ENCODE measurements at regions not wholly inside any gene's neighbourhood (a gene's known extent, or its start where the extent isn't known, plus 50 kb on each side); places are given as distances from the start of the nearest gene placed in this dataset.
A peak's percentile ranks its signal among the peaks of the same experiment; 100 is the strongest.

DNA sequence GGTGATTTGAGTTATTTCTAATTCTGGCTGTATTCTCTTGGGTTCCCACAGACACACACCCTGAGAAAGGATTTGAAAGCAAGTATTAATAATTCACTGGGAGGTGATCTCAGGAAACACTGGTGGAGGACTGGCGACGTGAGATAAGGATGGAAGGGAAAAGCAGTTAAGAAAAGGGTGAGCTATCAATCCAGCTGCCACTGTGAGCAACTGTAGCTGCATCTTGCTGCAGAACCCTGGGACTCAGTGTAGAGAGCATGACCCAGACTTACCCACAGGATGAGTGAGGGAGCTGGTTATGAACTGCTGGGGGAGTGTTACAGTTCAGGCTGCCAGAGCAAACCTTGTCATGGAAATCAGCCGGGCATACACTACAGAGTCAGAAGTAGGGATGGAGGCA lies 71.9 kb downstream of the RESF1 start:
- Histone ChIP-seq H3K9ac (ENCODE audit: control insufficient read depth, insufficient read depth, low read length) (no peak overlapping the region), H2AFZ (ENCODE audit: control insufficient read depth, low read depth, low read length) (no peak overlapping the region), H3K27me3 (replicated peaks in 1 of 2; ENCODE audit: control insufficient read depth in 2 of 2, insufficient read depth in 2 of 2, low read length in 1 of 2) (no peaks in the 10 kb centered on the region), H4K20me1 (ENCODE audit: control insufficient read depth, insufficient read depth) (no peaks in the 10 kb centered on the region), H3K79me2 (ENCODE audit: control insufficient read depth, insufficient read depth, low read length) (no peaks in the 10 kb centered on the region), H3K36me3 (ENCODE audit: control insufficient read depth in 2 of 2, insufficient read depth in 2 of 2, low read length in 1 of 2) (no peaks in the 10 kb centered on the region), H3K4me1 (ENCODE audit: control insufficient read depth, insufficient read depth, low read length) (no peaks in the 10 kb centered on the region; the same call in 1 of the 2 replicates), H3K27ac (ENCODE audit: control insufficient read depth, insufficient read depth) (no peak overlapping the region), H3K9me3 (replicated peaks; ENCODE audit: control insufficient read depth, insufficient read depth, low read length) (no peaks in the 10 kb centered on the region), H3K4me3 (no peak overlapping the region), H3K4me2 (ENCODE audit: control insufficient read depth, insufficient read depth) (no peak overlapping the region)
- SMC1A ChIA-PET (ENCODE audit: uncharacterized antibody, unreplicated experiment): no interaction called here
- ATAC-seq: peak; percentile 33; the same call in 2 of the 3 replicates
- in situ Hi-C loops (cut with MboI) (no loop called here), intact Hi-C loops (cut with micrococcal nuclease; ENCODE audit: unreplicated experiment) (no loop called here)
- no peak for DNase-seq (ENCODE audit: low read depth, low spot score)
- no TSS peak for BruUV-seq (replicated peaks)
- FAIRE-seq: peak; percentile 49
- RAD21 ChIA-PET (ENCODE audit: unreplicated experiment): interaction anchor here (1.1 kb wide), 1 partner anchor 378 kb away, joined by 3 read pairs; no protein-coding TSS in a partner anchor
- 53% methylated on average over 3 of the region's 3 CpGs for WGBS (ENCODE audit: insufficient coverage, insufficient replicate concordance, low lambda C conversion rate, missing lambda C conversion rate)
- CTCF ChIA-PET: no interaction called here
- POLR2A ChIA-PET: no interaction called here
- TF ChIP-seq, protein P1, sequence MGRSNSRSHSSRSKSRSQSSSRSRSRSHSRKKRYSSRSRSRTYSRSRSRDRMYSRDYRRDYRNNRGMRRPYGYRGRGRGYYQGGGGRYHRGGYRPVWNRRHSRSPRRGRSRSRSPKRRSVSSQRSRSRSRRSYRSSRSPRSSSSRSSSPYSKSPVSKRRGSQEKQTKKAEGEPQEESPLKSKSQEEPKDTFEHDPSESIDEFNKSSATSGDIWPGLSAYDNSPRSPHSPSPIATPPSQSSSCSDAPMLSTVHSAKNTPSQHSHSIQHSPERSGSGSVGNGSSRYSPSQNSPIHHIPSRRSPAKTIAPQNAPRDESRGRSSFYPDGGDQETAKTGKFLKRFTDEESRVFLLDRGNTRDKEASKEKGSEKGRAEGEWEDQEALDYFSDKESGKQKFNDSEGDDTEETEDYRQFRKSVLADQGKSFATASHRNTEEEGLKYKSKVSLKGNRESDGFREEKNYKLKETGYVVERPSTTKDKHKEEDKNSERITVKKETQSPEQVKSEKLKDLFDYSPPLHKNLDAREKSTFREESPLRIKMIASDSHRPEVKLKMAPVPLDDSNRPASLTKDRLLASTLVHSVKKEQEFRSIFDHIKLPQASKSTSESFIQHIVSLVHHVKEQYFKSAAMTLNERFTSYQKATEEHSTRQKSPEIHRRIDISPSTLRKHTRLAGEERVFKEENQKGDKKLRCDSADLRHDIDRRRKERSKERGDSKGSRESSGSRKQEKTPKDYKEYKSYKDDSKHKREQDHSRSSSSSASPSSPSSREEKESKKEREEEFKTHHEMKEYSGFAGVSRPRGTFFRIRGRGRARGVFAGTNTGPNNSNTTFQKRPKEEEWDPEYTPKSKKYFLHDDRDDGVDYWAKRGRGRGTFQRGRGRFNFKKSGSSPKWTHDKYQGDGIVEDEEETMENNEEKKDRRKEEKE (IDR thresholded peaks at IDR 0.05): no peak
- TF ChIP-seq KLF5 (IDR thresholded peaks at IDR 0.05; ENCODE audit: partially characterized antibody): no peak
- no peak for TF ChIP-seq TCF7 (IDR thresholded peaks at IDR 0.05; ENCODE audit: borderline replicate concordance)
- TF ChIP-seq GABPA (IDR thresholded peaks at IDR 0.05; ENCODE audit: low read depth): no peak
- TF ChIP-seq TCF3 (IDR thresholded peaks at IDR 0.05; ENCODE audit: borderline replicate concordance, insufficient read depth, low read depth, low read length): no peak
- no peak for TF ChIP-seq MXI1 (IDR thresholded peaks at IDR 0.05; ENCODE audit: low read depth, low read length)
- no peak for TF ChIP-seq EP300 (IDR thresholded peaks at IDR 0.05; ENCODE audit: borderline replicate concordance in 1 of 2, control insufficient read depth in 1 of 2, low read depth in 2 of 2, low read length in 2 of 2)
- TF ChIP-seq ZBED1 (IDR thresholded peaks at IDR 0.05; ENCODE audit: borderline replicate concordance): no peak
- TF ChIP-seq, protein P2, sequence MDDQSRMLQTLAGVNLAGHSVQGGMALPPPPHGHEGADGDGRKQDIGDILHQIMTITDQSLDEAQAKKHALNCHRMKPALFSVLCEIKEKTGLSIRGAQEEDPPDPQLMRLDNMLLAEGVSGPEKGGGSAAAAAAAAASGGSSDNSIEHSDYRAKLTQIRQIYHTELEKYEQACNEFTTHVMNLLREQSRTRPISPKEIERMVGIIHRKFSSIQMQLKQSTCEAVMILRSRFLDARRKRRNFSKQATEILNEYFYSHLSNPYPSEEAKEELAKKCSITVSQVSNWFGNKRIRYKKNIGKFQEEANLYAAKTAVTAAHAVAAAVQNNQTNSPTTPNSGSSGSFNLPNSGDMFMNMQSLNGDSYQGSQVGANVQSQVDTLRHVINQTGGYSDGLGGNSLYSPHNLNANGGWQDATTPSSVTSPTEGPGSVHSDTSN (IDR thresholded peaks at IDR 0.05; ENCODE audit: insufficient replicate concordance, low read depth, low read length): no peak
- TF ChIP-seq, protein P3, sequence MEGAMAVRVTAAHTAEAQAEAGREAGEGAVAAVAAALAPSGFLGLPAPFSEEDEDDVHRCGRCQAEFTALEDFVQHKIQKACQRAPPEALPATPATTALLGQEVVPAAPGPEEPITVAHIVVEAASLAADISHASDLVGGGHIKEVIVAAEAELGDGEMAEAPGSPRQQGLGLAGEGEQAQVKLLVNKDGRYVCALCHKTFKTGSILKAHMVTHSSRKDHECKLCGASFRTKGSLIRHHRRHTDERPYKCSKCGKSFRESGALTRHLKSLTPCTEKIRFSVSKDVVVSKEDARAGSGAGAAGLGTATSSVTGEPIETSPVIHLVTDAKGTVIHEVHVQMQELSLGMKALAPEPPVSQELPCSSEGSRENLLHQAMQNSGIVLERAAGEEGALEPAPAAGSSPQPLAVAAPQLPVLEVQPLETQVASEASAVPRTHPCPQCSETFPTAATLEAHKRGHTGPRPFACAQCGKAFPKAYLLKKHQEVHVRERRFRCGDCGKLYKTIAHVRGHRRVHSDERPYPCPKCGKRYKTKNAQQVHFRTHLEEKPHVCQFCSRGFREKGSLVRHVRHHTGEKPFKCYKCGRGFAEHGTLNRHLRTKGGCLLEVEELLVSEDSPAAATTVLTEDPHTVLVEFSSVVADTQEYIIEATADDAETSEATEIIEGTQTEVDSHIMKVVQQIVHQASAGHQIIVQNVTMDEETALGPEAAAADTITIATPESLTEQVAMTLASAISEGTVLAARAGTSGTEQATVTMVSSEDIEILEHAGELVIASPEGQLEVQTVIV (IDR thresholded peaks at IDR 0.05; ENCODE audit: borderline replicate concordance, partially characterized antibody): no peak
- TF ChIP-seq SMC3 (IDR thresholded peaks at IDR 0.05; ENCODE audit: borderline replicate concordance, low read length): no peak
- no peak for TF ChIP-seq SRF (IDR thresholded peaks at IDR 0.05; ENCODE audit: low read depth in 2 of 2, low read length in 2 of 2)
- TF ChIP-seq CHD2 (IDR thresholded peaks at IDR 0.05; ENCODE audit: borderline replicate concordance, low read depth, low read length): no peak
- TF ChIP-seq ATF7 (IDR thresholded peaks at IDR 0.05; ENCODE audit: low read depth): no peak
- no peak for TF ChIP-seq IKZF1 (conservative IDR thresholded peaks at IDR 0.05)

All from GM12878 (cell line).